ENCODE measurements at regions not wholly inside any gene's neighbourhood (a gene's known extent, or its start where the extent isn't known, plus 50 kb on each side); places are given as distances from the start of the nearest gene placed in this dataset.

DNA sequence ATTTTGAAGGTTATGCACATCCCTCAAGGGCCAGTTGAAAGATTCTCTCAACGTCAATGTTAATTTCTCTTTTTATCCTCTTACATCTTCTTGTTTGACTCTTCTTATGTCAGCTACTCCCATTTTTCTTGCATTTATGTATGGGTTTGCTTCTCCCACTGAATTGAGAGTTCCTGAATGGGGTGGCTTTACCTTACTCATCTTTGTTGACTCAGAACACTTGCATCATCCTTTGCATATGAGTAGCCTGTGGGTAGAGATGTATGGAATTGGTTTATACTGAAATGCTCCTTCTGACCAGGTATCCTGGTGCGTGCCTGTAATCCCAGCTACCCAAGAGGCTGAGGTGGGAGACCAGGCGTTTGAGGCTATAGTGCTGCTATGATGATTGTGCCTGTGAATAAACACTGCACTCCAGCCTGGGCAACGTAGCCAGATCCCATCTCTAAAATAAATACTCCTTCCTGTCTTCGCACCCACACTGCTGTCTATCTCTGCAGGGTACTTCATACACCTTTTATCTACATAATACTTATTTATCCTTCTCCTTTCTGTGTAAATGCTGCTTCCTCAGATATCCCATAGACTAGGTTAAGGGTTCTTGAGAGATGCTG, 123.6 kb upstream of the DPH6 start (continued):
- TF ChIP-seq ZBTB33 (IDR thresholded peaks at IDR 0.05; ENCODE audit: extremely low read depth, insufficient replicate concordance, low read length) = no peak
- no peak for TF ChIP-seq YY1 (IDR thresholded peaks at IDR 0.05; ENCODE audit: extremely low read depth, insufficient replicate concordance, low read depth, low read length)
- no peak for TF ChIP-seq ZNF274 (IDR thresholded peaks at IDR 0.05; ENCODE audit: low read depth, low read length)
- no peak for TF ChIP-seq CBX3 (IDR thresholded peaks at IDR 0.05; ENCODE audit: low read depth)

DNA sequence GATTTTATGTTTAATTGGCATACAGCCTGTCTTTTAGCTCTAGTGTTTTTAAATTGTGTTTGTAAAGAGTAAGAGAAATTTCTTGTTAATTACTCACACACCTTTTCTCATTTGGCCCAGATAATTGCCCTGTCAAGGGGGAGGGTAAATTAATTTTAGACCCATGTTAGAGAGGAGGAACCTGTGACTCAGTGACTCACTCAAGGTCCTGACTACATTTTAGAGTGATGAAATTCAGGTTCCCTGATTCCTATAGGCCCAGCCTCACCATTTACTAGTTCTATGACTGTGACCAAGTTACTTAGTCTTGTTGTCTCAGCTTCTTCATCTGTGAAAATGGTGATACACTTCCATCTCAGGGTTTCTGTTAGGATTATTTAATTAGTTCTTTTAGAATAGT, 125.2 kb upstream of the DPH6 start:
- intact Hi-C loops (cut with micrococcal nuclease) = no loop called here

More for the DNA sequence above, 125.2 kb upstream of the DPH6 start:
- Histone ChIP-seq H3K9ac (ENCODE audit: low read length) (no peak overlapping the region), H3K79me2 (ENCODE audit: insufficient read depth, low read length) (no peaks in the 10 kb centered on the region), H3K27ac (ENCODE audit: low read depth, low read length) (no peak overlapping the region), H3K4me1 (ENCODE audit: control insufficient read depth in 1 of 2, insufficient read depth in 2 of 2, low read length in 2 of 2) (0 out of 4 replicates have a peak, but pooled peaks cover 0 to 2% of the 10 kb centered on the region in 2 experiments), H3K4me3 (replicated peaks in 1 of 2; ENCODE audit: low read depth in 1 of 2, low read length in 2 of 2) (no peak overlapping the region), H4K20me1 (ENCODE audit: insufficient read depth) (no peaks in the 10 kb centered on the region), H3K4me2 (ENCODE audit: low read length) (no peak overlapping the region), H3K9me2 (ENCODE audit: insufficient read depth) (no peaks in the 10 kb centered on the region), H3K36me3 (ENCODE audit: control insufficient read depth in 1 of 2, insufficient read depth in 2 of 2, low read length in 2 of 2) (no peaks in the 10 kb centered on the region), H3K9me3 (ENCODE audit: control insufficient read depth in 1 of 2, insufficient read depth in 1 of 2, low read depth in 1 of 2, low read length in 2 of 2) (no peaks in the 10 kb centered on the region), H2AFZ (ENCODE audit: low read depth, low read length, poor library complexity, severe bottlenecking) (no peak overlapping the region), H3K27me3 (ENCODE audit: insufficient read depth, low read length) (no peaks in the 10 kb centered on the region)
- ChIA-PET CTCF (no interaction called here), RAD21 (ENCODE audit: low non-redundant PET in 1 of 2, low total read pairs in 2 of 2, uncharacterized antibody in 2 of 2, unreplicated experiment in 2 of 2) (no interaction called here), POLR2A (no interaction called here)
- ATAC-seq (no peak), DNase-seq (ENCODE audit: low read depth, low spot score) (no peak)
- BruUV-seq (replicated peaks) = no TSS peak
- TF ChIP-seq, protein P1, sequence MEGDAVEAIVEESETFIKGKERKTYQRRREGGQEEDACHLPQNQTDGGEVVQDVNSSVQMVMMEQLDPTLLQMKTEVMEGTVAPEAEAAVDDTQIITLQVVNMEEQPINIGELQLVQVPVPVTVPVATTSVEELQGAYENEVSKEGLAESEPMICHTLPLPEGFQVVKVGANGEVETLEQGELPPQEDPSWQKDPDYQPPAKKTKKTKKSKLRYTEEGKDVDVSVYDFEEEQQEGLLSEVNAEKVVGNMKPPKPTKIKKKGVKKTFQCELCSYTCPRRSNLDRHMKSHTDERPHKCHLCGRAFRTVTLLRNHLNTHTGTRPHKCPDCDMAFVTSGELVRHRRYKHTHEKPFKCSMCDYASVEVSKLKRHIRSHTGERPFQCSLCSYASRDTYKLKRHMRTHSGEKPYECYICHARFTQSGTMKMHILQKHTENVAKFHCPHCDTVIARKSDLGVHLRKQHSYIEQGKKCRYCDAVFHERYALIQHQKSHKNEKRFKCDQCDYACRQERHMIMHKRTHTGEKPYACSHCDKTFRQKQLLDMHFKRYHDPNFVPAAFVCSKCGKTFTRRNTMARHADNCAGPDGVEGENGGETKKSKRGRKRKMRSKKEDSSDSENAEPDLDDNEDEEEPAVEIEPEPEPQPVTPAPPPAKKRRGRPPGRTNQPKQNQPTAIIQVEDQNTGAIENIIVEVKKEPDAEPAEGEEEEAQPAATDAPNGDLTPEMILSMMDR (IDR thresholded peaks at IDR 0.05 in 2 of 3, conservative IDR thresholded peaks at IDR 0.05 in 1 of 3; ENCODE audit: borderline replicate concordance in 1 of 3, insufficient read depth in 1 of 3, low read depth in 2 of 3, low read length in 2 of 3) = no peak
- TF ChIP-seq ELF1 (IDR thresholded peaks at IDR 0.05; ENCODE audit: borderline replicate concordance, low read depth) (no peak), POLR2A (IDR thresholded peaks at IDR 0.05; ENCODE audit: borderline replicate concordance, extremely low read depth, insufficient read depth, insufficient read length) (no peak)

Data from HCT116 (cell line).